SU-DHL-6 (cell line): ENCODE measurements at regions not wholly inside any gene's neighbourhood (a gene's known extent, or its start where the extent isn't known, plus 50 kb on each side); places are given as distances from the start of the nearest gene placed in this dataset.

Source experiments
- H2AFZ ChIP-seq: fragments of 200-600 bp; sonication (generic); 2 replicates; pipeline ENCODE4 v1.6.1; 2014; ENCODE audit warnings: low read depth, mild to moderate bottlenecking, moderate library complexity, mixed read lengths, antibody characterized with exemption, low read length; ENCODE audit not compliant: severe bottlenecking
- H3F3A ChIP-seq: fragments of 200-600 bp; shearing (Covaris generic); 2 replicates; pipeline ENCODE4 v1.6.0; 2016; ENCODE audit warnings: antibody characterized with exemption, mild to moderate bottlenecking; ENCODE audit not compliant: insufficient read depth
- H3K27ac ChIP-seq: fragments of 200-600 bp; sonication (generic); 2 replicates; pipeline ENCODE4 v1.5.1; 2016; ENCODE audit warnings: low read depth, mild to moderate bottlenecking, low read length, moderate library complexity, mixed read lengths
- H3K27me3 ChIP-seq: fragments of 200-600 bp; sonication (generic), shearing (Covaris generic); 2 replicates; pipeline ENCODE4 v1.6.0; 2014; ENCODE audit warnings: mild to moderate bottlenecking, low read length
- H3K36me3 ChIP-seq: fragments of 200-600 bp; sonication (generic); 2 replicates; pipeline ENCODE4 v1.6.1; 2014; ENCODE audit warnings: mild to moderate bottlenecking, low read length, mixed read lengths
- H3K4me2 ChIP-seq: fragments of 300-600, 200-600 bp; shearing (Covaris generic), sonication (generic); 2 replicates; pipeline ENCODE4 v1.6.0; 2014; ENCODE audit warnings: low read length, low read depth, mild to moderate bottlenecking; ENCODE audit not compliant: poor library complexity, severe bottlenecking
- H3K4me3 ChIP-seq: fragments of 200-600 bp; sonication (generic); 2 replicates; pipeline ENCODE4 v1.5.1; 2014; ENCODE audit warnings: antibody characterized with exemption, low read length, mild to moderate bottlenecking, mixed read lengths; ENCODE audit not compliant: insufficient read depth, poor library complexity, severe bottlenecking
- H3K79me2 ChIP-seq: fragments of 200-600 bp; sonication (generic); 2 replicates; pipeline ENCODE4 v1.6.1; 2014; ENCODE audit warnings: mild to moderate bottlenecking, low read length, moderate library complexity; ENCODE audit not compliant: insufficient read depth
- H3K9ac ChIP-seq: fragments of 200-600 bp; sonication (generic); 2 replicates; pipeline ENCODE4 v1.7.0; 2014; ENCODE audit warnings: mild to moderate bottlenecking, low read length
- H3K9me2 ChIP-seq: fragments of 200-600 bp; sonication (generic); replicated peaks from 2 replicates; pipeline ENCODE4 v1.6.1; 2014; ENCODE audit warnings: low read length; ENCODE audit not compliant: insufficient read depth
- H3K9me3 ChIP-seq: fragments of 200-600 bp; sonication (generic); 2 replicates; pipeline ENCODE4 v1.6.1; 2014; ENCODE audit warnings: low read length, mixed read lengths; ENCODE audit not compliant: insufficient read depth
- H4K20me1 ChIP-seq: fragments of 200-600 bp; sonication (generic); 2 replicates; pipeline ENCODE4 v1.6.1; 2014; ENCODE audit warnings: low read depth, mild to moderate bottlenecking, antibody characterized with exemption, low read length, moderate library complexity, mixed read lengths
- CTCF ChIP-seq: fragments of 200-600 bp; sonication (generic); IDR thresholded peaks from one replicate; pipeline ENCODE4 v1.5.1; 2017; ENCODE audit warnings: antibody characterized with exemption, mild to moderate bottlenecking, low read length, moderate library complexity; ENCODE audit not compliant: insufficient read depth, poor library complexity, severe bottlenecking
- EZH2phosphoT487 ChIP-seq: fragments of 200-600 bp; sonication (generic), shearing (Covaris generic); conservative IDR thresholded peaks from 2 replicates; pipeline ENCODE4 v1.6.1; 2018; ENCODE audit warnings: mild to moderate bottlenecking, antibody characterized with exemption, low read length, moderate library complexity, mixed read lengths

DNA sequence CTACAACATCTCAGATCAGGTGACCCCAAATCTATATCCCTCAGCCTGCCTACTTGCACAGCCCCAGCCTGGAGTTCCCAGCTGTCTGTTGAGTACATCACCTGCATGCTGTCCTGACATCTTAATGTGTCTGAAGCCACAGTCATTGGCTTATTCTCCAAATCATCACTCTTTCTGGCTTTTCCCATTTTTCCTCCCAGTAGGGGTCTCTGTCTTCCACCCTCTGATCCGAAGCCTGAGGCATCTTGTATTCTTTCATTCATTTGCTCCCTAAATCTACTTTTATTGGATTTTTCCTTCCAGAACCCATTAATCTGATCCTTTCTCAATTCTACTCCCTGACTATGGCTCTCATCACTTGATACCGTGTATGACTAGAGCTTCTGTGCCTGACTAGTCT is 332.9 kb upstream of the DCC start:
- no peaks in the 10 kb centered on the region for H3K9me3 ChIP-seq
- no peak overlapping the region for H3K9ac ChIP-seq
- no peaks in the 10 kb centered on the region for H3K36me3 ChIP-seq
- H3F3A ChIP-seq = no peaks in the 10 kb centered on the region
- no peak overlapping the region for H2AFZ ChIP-seq
- no peaks in the 10 kb centered on the region for H4K20me1 ChIP-seq
- no peaks in the 10 kb centered on the region for H3K9me2 ChIP-seq
- no peak for TF ChIP-seq EZH2phosphoT487
- TF ChIP-seq CTCF = no peak
- no peak overlapping the region for H3K4me3 ChIP-seq
- no peaks in the 10 kb centered on the region for H3K27me3 ChIP-seq
- H3K27ac ChIP-seq = no peak overlapping the region
- H3K4me2 ChIP-seq = no peak overlapping the region
- H3K79me2 ChIP-seq = no peaks in the 10 kb centered on the region

GRCh38 chr18:52008330-52008729 is 331.7 kb upstream of the DCC start:
- Histone ChIP-seq H3K9ac (no peak overlapping the region), H3K27ac (no peak overlapping the region), H3K9me3 (no peaks in the 10 kb centered on the region), H4K20me1 (no peaks in the 10 kb centered on the region), H3K9me2 (no peaks in the 10 kb centered on the region), H3K27me3 (no peaks in the 10 kb centered on the region), H3K79me2 (no peaks in the 10 kb centered on the region), H2AFZ (no peak overlapping the region), H3F3A (no peaks in the 10 kb centered on the region), H3K36me3 (no peaks in the 10 kb centered on the region), H3K4me3 (no peak overlapping the region), H3K4me2 (no peak overlapping the region)
- TF ChIP-seq EZH2phosphoT487 = no peak
- no peak for TF ChIP-seq CTCF

GRCh38 chr18:52008736-52009135 is 331.3 kb upstream of the DCC start:
- Histone ChIP-seq H2AFZ (no peak overlapping the region), H3K4me2 (no peak overlapping the region), H4K20me1 (no peaks in the 10 kb centered on the region), H3K27me3 (no peaks in the 10 kb centered on the region), H3K9ac (no peak overlapping the region), H3K9me2 (no peaks in the 10 kb centered on the region), H3K4me3 (no peak overlapping the region), H3K36me3 (no peaks in the 10 kb centered on the region), H3K9me3 (no peaks in the 10 kb centered on the region), H3K79me2 (no peaks in the 10 kb centered on the region), H3F3A (no peaks in the 10 kb centered on the region), H3K27ac (no peak overlapping the region)
- TF ChIP-seq EZH2phosphoT487 (no peak), CTCF (no peak)

GRCh38 chr18:52009958-52010357 is 330.0 kb upstream of the DCC start:
- H3K27ac ChIP-seq = no peak overlapping the region
- H4K20me1 ChIP-seq = no peaks in the 10 kb centered on the region
- no peaks in the 10 kb centered on the region for H3K9me3 ChIP-seq
- no peaks in the 10 kb centered on the region for H3K79me2 ChIP-seq
- no peaks in the 10 kb centered on the region for H3K36me3 ChIP-seq
- H3K4me2 ChIP-seq = no peak overlapping the region
- no peaks in the 10 kb centered on the region for H3K9me2 ChIP-seq
- no peaks in the 10 kb centered on the region for H3K27me3 ChIP-seq
- H3K9ac ChIP-seq = no peak overlapping the region
- TF ChIP-seq CTCF = no peak
- TF ChIP-seq EZH2phosphoT487 = no peak
- H3K4me3 ChIP-seq = no peak overlapping the region
- no peak overlapping the region for H2AFZ ChIP-seq
- no peaks in the 10 kb centered on the region for H3F3A ChIP-seq
